A549 (cell line): ENCODE measurements at regions not wholly inside any gene's neighbourhood (a gene's known extent, or its start where the extent isn't known, plus 50 kb on each side); places are given as distances from the start of the nearest gene placed in this dataset.

Source experiments
- CEBPB ChIP-seq, 2 experiments: fragments of >200 bp in 1 of 2; sonication (Bioruptor Twin) in 1 of 2; formaldehyde crosslinking in 1 of 2; IDR thresholded peaks; 2 replicates each; pipeline ENCODE4 v1.6.1; 2012 to 2016
- HDAC2 ChIP-seq: fragments of 200-600 bp; sonication (generic); IDR thresholded peaks from 2 replicates; pipeline ENCODE4 v1.6.1; 2016
- JUN ChIP-seq, 2 experiments: fragments of >200 bp; sonication (Bioruptor Twin); formaldehyde crosslinking; IDR thresholded peaks; 2 replicates in 1 of 2; 3 replicates in 1 of 2; pipeline ENCODE4 v1.6.1; 2016 to 2017
- POLR2A ChIP-seq: IDR thresholded peaks from 2 replicates; pipeline ENCODE4 v1.6.1; 2012; ENCODE audit warnings: mild to moderate bottlenecking, low read length
- RFX5 ChIP-seq: fragments of 450-650 bp; IDR thresholded peaks from 2 replicates; pipeline ENCODE4 v1.7.1; 2014; ENCODE audit warnings: antibody characterized with exemption, mild to moderate bottlenecking, moderate library complexity
- SMC3 ChIP-seq: fragments of >200 bp; sonication (Bioruptor Twin); formaldehyde crosslinking; IDR thresholded peaks from 3 replicates; pipeline ENCODE4 v1.6.1; 2018; ENCODE audit warnings: inconsistent platforms
- TF ChIP-seq, protein P1 (sequence below): fragments of >200 bp; sonication (Bioruptor Twin); formaldehyde crosslinking; IDR thresholded peaks from 3 replicates; pipeline ENCODE4 v1.5.1; 2016

- TF ChIP-seq, protein P1, sequence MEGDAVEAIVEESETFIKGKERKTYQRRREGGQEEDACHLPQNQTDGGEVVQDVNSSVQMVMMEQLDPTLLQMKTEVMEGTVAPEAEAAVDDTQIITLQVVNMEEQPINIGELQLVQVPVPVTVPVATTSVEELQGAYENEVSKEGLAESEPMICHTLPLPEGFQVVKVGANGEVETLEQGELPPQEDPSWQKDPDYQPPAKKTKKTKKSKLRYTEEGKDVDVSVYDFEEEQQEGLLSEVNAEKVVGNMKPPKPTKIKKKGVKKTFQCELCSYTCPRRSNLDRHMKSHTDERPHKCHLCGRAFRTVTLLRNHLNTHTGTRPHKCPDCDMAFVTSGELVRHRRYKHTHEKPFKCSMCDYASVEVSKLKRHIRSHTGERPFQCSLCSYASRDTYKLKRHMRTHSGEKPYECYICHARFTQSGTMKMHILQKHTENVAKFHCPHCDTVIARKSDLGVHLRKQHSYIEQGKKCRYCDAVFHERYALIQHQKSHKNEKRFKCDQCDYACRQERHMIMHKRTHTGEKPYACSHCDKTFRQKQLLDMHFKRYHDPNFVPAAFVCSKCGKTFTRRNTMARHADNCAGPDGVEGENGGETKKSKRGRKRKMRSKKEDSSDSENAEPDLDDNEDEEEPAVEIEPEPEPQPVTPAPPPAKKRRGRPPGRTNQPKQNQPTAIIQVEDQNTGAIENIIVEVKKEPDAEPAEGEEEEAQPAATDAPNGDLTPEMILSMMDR, result no peak
- no peak for TF ChIP-seq HDAC2
- no peak for TF ChIP-seq SMC3
- no peak for TF ChIP-seq POLR2A
- no peak for TF ChIP-seq RFX5
- no peak for TF ChIP-seq JUN (IDR thresholded peaks at IDR 0.05)
- TF ChIP-seq CEBPB (IDR thresholded peaks at IDR 0.05), result no peak
These were observed 896.9 kb downstream of the IGSF11 start for GRCh38 chr3:118137778-118138177.
